OCI-LY7 (cell line): ENCODE measurements at regions not wholly inside any gene's neighbourhood (a gene's known extent, or its start where the extent isn't known, plus 50 kb on each side); places are given as distances from the start of the nearest gene placed in this dataset.

Source experiments
- BruUV-seq: library from RNA; stranded (reverse); fragments of 400-500 nt; replicated peaks from 2 replicates; lab custom pipeline; 2021; lab: Mats Ljungman, UMichigan
- CTCF ChIA-PET: fragments of 300-600 bp; sonication (Branson Sonifier 250); formaldehyde crosslinking; loops from one replicate; lab custom pipeline; 2022; ENCODE audit warnings: antibody characterized with exemption; ENCODE audit not compliant: unreplicated experiment; lab: Charles Lee
- POLR2A ChIA-PET: fragments of 300-600 bp; sonication (Branson Sonifier 250); formaldehyde crosslinking; loops from one replicate; lab custom pipeline; 2022; ENCODE audit warnings: antibody characterized with exemption; lab: Charles Lee
- DNase-seq: peaks from one replicate; pipeline ENCODE4 v3.0.0-alpha.2; 2015; ENCODE audit warnings: low spot score
- H2AFZ ChIP-seq: fragments of 200-600 bp; sonication (generic), shearing (Covaris generic); 2 replicates; pipeline ENCODE4 v1.6.1; 2014; ENCODE audit warnings: mild to moderate bottlenecking, antibody characterized with exemption, low read length, moderate library complexity
- H3K27ac ChIP-seq: fragments of 200-600 bp; sonication (generic); 2 replicates; pipeline ENCODE4 v1.5.1; 2014; ENCODE audit warnings: mixed run types, low read depth, mild to moderate bottlenecking, moderate library complexity, low read length, inconsistent platforms; ENCODE audit not compliant: poor library complexity, severe bottlenecking
- H3K36me3 ChIP-seq: fragments of 200-600 bp; sonication (generic); 2 replicates; pipeline ENCODE4 v1.6.1; 2014; ENCODE audit warnings: mild to moderate bottlenecking, antibody characterized with exemption, low read length, moderate library complexity, mixed read lengths; ENCODE audit not compliant: insufficient read depth
- H3K4me1 ChIP-seq: fragments of 200-600 bp; sonication (generic); 2 replicates; pipeline ENCODE4 v1.5.1; 2014; ENCODE audit warnings: mild to moderate bottlenecking, low read length; ENCODE audit not compliant: insufficient read depth, poor library complexity, severe bottlenecking
- H3K4me2 ChIP-seq: fragments of 200-600 bp; sonication (generic); 2 replicates; pipeline ENCODE4 v1.6.1; 2014; ENCODE audit warnings: mild to moderate bottlenecking, low read length
- H3K4me3 ChIP-seq: fragments of 200-600 bp; sonication (generic); 2 replicates; pipeline ENCODE4 v1.5.1; 2014; ENCODE audit warnings: mild to moderate bottlenecking, low read depth, low read length; ENCODE audit not compliant: poor library complexity, severe bottlenecking
- H3K79me2 ChIP-seq: fragments of 200-600 bp; sonication (generic); 2 replicates; pipeline ENCODE4 v1.6.1; 2016; ENCODE audit warnings: low read depth, mild to moderate bottlenecking, low read length, moderate library complexity, mixed read lengths; ENCODE audit not compliant: insufficient read depth
- H3K9me2 ChIP-seq: fragments of 200-600 bp; sonication (generic); 2 replicates; pipeline ENCODE4 v1.6.1; 2016; ENCODE audit warnings: mild to moderate bottlenecking, low read length, mixed read lengths; ENCODE audit not compliant: insufficient read depth
- H3K9me3 ChIP-seq: fragments of 200-600 bp; sonication (generic); 2 replicates; pipeline ENCODE4 v1.6.1; 2014; ENCODE audit warnings: mild to moderate bottlenecking, mixed run types, low read length, mixed read lengths
- H4K20me1 ChIP-seq: fragments of 200-600 bp; sonication (generic); 2 replicates; pipeline ENCODE4 v1.6.1; 2014; ENCODE audit warnings: mild to moderate bottlenecking, antibody characterized with exemption, low read length, moderate library complexity, mixed read lengths; ENCODE audit not compliant: insufficient read depth
- EZH2phosphoT487 ChIP-seq: fragments of 200-600 bp; sonication (generic); IDR thresholded peaks from 2 replicates; pipeline ENCODE4 v1.6.1; 2018; ENCODE audit warnings: low read depth, borderline replicate concordance, mild to moderate bottlenecking, mixed run types, antibody characterized with exemption, low read length, moderate library complexity, mixed read lengths
- intact Hi-C: fragments of 100-400 bp; cut with micrococcal nuclease; formaldehyde crosslinking; loops from one replicate; pipeline ENCODE4 v1.10.0; 2022; ENCODE audit not compliant: unreplicated experiment
- TF ChIP-seq, protein P1 (sequence below): fragments of 200-600 bp; sonication (generic); conservative IDR thresholded peaks from 2 replicates; pipeline ENCODE4 v1.5.1; 2014; ENCODE audit warnings: mild to moderate bottlenecking, antibody characterized with exemption, low read length, moderate library complexity, mixed read lengths

DNA sequence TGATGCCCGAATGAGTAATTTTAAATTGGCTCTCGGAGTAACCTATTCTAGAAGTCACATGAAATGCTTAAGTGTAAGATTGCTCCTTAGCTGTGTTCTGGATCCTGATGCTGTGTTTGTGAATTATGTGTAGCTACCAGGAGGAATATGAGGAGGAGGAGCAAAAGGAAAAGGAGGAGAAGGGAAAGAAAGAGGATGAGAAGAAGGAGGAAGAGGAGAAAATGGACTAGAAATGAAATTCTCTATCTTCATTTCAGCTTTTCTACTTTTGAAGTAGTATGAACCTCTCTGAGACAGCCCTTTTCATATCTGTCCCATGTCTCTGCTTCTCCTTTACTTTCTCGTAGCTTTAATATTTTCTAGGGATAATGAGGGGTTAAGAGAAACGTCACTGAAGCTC is 119.4 kb upstream of the ACTBL2 start:
- H3K27ac ChIP-seq = no peak overlapping the region
- no peaks in the 10 kb centered on the region for H3K4me1 ChIP-seq
- H4K20me1 ChIP-seq = no peaks in the 10 kb centered on the region
- H3K9me2 ChIP-seq = no peaks in the 10 kb centered on the region
- CTCF ChIA-PET = no interaction called here
- BruUV-seq = no TSS peak
- H2AFZ ChIP-seq = no peak overlapping the region
- POLR2A ChIA-PET = no interaction called here
- H3K4me2 ChIP-seq = no peak overlapping the region
- H3K36me3 ChIP-seq = no peaks in the 10 kb centered on the region
- no peaks in the 10 kb centered on the region for H3K9me3 ChIP-seq
- H3K79me2 ChIP-seq = no peaks in the 10 kb centered on the region
- intact Hi-C loops = no loop called here
- TF ChIP-seq EZH2phosphoT487 = no peak
- TF ChIP-seq, protein P1, sequence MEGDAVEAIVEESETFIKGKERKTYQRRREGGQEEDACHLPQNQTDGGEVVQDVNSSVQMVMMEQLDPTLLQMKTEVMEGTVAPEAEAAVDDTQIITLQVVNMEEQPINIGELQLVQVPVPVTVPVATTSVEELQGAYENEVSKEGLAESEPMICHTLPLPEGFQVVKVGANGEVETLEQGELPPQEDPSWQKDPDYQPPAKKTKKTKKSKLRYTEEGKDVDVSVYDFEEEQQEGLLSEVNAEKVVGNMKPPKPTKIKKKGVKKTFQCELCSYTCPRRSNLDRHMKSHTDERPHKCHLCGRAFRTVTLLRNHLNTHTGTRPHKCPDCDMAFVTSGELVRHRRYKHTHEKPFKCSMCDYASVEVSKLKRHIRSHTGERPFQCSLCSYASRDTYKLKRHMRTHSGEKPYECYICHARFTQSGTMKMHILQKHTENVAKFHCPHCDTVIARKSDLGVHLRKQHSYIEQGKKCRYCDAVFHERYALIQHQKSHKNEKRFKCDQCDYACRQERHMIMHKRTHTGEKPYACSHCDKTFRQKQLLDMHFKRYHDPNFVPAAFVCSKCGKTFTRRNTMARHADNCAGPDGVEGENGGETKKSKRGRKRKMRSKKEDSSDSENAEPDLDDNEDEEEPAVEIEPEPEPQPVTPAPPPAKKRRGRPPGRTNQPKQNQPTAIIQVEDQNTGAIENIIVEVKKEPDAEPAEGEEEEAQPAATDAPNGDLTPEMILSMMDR = no peak
- no peak for DNase-seq
- H3K4me3 ChIP-seq = no peak overlapping the region

DNA sequence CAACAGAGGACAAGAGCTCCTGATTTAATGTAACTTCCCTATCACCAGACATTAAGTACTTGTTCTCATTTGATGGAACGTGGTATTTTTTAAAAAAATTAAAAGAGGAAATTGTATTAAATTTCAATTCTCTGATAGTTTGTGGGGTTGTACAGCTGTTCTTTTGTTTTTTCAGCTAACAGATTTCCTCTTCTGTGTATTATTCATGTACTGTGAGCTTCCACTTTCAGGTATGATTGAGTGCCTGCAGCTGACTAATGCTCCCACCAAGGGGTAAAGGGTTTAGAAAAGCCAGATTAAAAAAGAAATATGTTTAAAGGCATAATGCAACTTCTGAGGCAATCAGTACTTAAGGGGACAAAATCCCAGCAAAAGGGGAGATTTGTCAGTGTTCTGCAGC is 117.7 kb upstream of the ACTBL2 start:
- Histone ChIP-seq H3K27ac (no peak overlapping the region), H3K4me3 (no peak overlapping the region), H4K20me1 (no peaks in the 10 kb centered on the region), H3K4me1 (no peaks in the 10 kb centered on the region), H3K79me2 (no peaks in the 10 kb centered on the region), H3K9me3 (no peaks in the 10 kb centered on the region), H3K36me3 (no peaks in the 10 kb centered on the region), H3K9me2 (no peaks in the 10 kb centered on the region), H2AFZ (no peak overlapping the region), H3K4me2 (no peak overlapping the region)
- CTCF ChIA-PET = no interaction called here
- no TSS peak for BruUV-seq
- no peak for TF ChIP-seq EZH2phosphoT487
- TF ChIP-seq, protein P1 = no peak
- DNase-seq = no peak
- intact Hi-C loops = no loop called here
- POLR2A ChIA-PET = no interaction called here

DNA sequence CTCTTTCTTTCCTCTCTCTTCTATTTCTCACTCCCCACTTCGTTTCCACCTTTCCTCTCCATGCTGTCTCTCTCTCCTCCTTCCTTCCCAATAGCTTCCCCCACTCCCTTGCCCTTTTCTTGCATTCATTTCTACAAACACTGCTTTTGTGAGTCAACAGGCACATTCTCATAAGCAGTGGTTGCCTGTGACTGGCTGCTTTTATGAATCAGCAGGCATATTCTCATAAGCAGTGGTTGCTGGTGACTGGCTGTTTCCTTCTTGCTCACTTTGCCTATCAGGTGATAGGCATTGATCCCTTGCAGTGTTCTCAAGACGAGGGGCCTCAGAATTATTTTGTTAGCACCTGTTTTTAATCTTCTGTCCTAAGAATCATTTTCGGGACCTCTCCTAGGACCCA is 116.1 kb upstream of the ACTBL2 start:
- intact Hi-C loops = no loop called here
- CTCF ChIA-PET = no interaction called here
- Histone ChIP-seq H2AFZ (no peak overlapping the region), H3K4me1 (no peaks in the 10 kb centered on the region), H3K4me3 (no peak overlapping the region), H3K36me3 (no peaks in the 10 kb centered on the region), H3K9me2 (no peaks in the 10 kb centered on the region), H4K20me1 (no peaks in the 10 kb centered on the region), H3K9me3 (no peaks in the 10 kb centered on the region), H3K79me2 (no peaks in the 10 kb centered on the region), H3K27ac (no peak overlapping the region), H3K4me2 (no peak overlapping the region)
- POLR2A ChIA-PET = interaction anchor here (1.0 kb wide), 1 partner anchor 51 kb away, joined by 3 read pairs; no protein-coding TSS in a partner anchor
- no TSS peak for BruUV-seq
- no peak for TF ChIP-seq EZH2phosphoT487
- DNase-seq = no peak
